GM19351 (cell line): ENCODE measurements at regions not wholly inside any gene's neighbourhood (a gene's known extent, or its start where the extent isn't known, plus 50 kb on each side); places are given as distances from the start of the nearest gene placed in this dataset.
"Not testable (repeated sequence)": the region's sequence is repeated elsewhere in the genome, so short reads cannot be mapped to it uniquely, and the experiment has no call there.

Experiments
- ATAC-seq: cut with Tn5 transposase; IDR thresholded peaks from one replicate; pipeline ENCODE4 v1.9.1; 2021; ENCODE audit warnings: mild to moderate bottlenecking, moderate library complexity; ENCODE audit not compliant: unreplicated experiment

GRCh38 chr11:46188017-46188416 is 66.8 kb upstream of the PHF21A start:
- no peak for ATAC-seq

GRCh38 chr11:46183819-46184218 is 62.6 kb upstream of the PHF21A start:
- ATAC-seq: no peak

- ATAC-seq: no peak
Measured at GRCh38 chr11:46181843-46182424, 60.7 kb upstream of the PHF21A start.

GRCh38 chr11:46181387-46181786 is 60.1 kb upstream of the PHF21A start:
- ATAC-seq: no peak

- no peak for ATAC-seq
Measured at GRCh38 chr11:46180736-46181135, 59.5 kb upstream of the PHF21A start.

GRCh38 chr11:46178513-46178912 is 57.3 kb upstream of the PHF21A start:
- ATAC-seq: no peak

- no peak for ATAC-seq
Measured at GRCh38 chr11:46176421-46176820, 55.2 kb upstream of the PHF21A start.

- no peak for ATAC-seq
Measured at GRCh38 chr11:46175401-46176002, 54.2 kb upstream of the PHF21A start.

GRCh38 chr11:46171693-46172092 is 50.4 kb upstream of the PHF21A start:
- ATAC-seq: not testable (repeated sequence)
